ENCODE measurements at regions not wholly inside any gene's neighbourhood (a gene's known extent, or its start where the extent isn't known, plus 50 kb on each side); places are given as distances from the start of the nearest gene placed in this dataset.

- CTCF ChIA-PET: no interaction called here
- no peak for DNase-seq
- peaks cover 7% of the 10 kb centered on the region for H3K27me3 Mint-ChIP-seq (ENCODE audit: low read depth)
- no peaks in the 10 kb centered on the region for H3K36me3 Mint-ChIP-seq (ENCODE audit: low read depth)
- intact Hi-C loops (cut with micrococcal nuclease): no loop called here
- H3K4me3 Mint-ChIP-seq: no peak overlapping the region
- no peaks in the 10 kb centered on the region for H3K9me3 Mint-ChIP-seq
- H3K27ac Mint-ChIP-seq: no peak overlapping the region
- no peaks in the 10 kb centered on the region for H3K4me1 Mint-ChIP-seq (ENCODE audit: low read depth)
Observed at GRCh38 chr13:76552807-76553206, 333.4 kb downstream of the KCTD12 start.

- Mint-ChIP-seq H3K4me3 (no peak overlapping the region), H3K9me3 (no peaks in the 10 kb centered on the region), H3K36me3 (ENCODE audit: low read depth) (no peaks in the 10 kb centered on the region), H3K27me3 (ENCODE audit: low read depth) (peaks cover 7% of the 10 kb centered on the region), H3K27ac (no peak overlapping the region), H3K4me1 (ENCODE audit: low read depth) (no peaks in the 10 kb centered on the region)
- intact Hi-C loops (cut with micrococcal nuclease): no loop called here
- DNase-seq: no peak
- CTCF ChIA-PET: no interaction called here
Observed at GRCh38 chr13:76552041-76552772, 334.0 kb downstream of the KCTD12 start.

GRCh38 chr13:76542176-76542575 is 344.0 kb downstream of the KCTD12 start:
- CTCF ChIA-PET: no interaction called here
- intact Hi-C loops (cut with micrococcal nuclease): no loop called here
- H3K9me3 Mint-ChIP-seq: no peaks in the 10 kb centered on the region

GRCh38 chr13:76538004-76538403 is 348.2 kb downstream of the KCTD12 start:
- Mint-ChIP-seq H3K4me1 (ENCODE audit: low read depth) (no peaks in the 10 kb centered on the region), H3K27ac (no peak overlapping the region), H3K9me3 (no peaks in the 10 kb centered on the region), H3K4me3 (no peak overlapping the region), H3K27me3 (ENCODE audit: low read depth) (peaks cover 7% of the 10 kb centered on the region), H3K36me3 (ENCODE audit: low read depth) (no peaks in the 10 kb centered on the region)
- intact Hi-C loops (cut with micrococcal nuclease): no loop called here
- DNase-seq: no peak
- CTCF ChIA-PET: no interaction called here

More at GRCh38 chr13:76542176-76542575, 344.0 kb downstream of the KCTD12 start:
- no peaks in the 10 kb centered on the region for H3K4me1 Mint-ChIP-seq (ENCODE audit: low read depth)
- peaks cover 2% of the 10 kb centered on the region for H3K27me3 Mint-ChIP-seq (ENCODE audit: low read depth)
- no peaks in the 10 kb centered on the region for H3K36me3 Mint-ChIP-seq (ENCODE audit: low read depth)
- DNase-seq: no peak
- H3K4me3 Mint-ChIP-seq: no peak overlapping the region
- no peak overlapping the region for H3K27ac Mint-ChIP-seq

- H3K27ac Mint-ChIP-seq: no peak overlapping the region
- intact Hi-C loops (cut with micrococcal nuclease): no loop called here
- DNase-seq: no peak
- CTCF ChIA-PET: no interaction called here
- H3K9me3 Mint-ChIP-seq: no peaks in the 10 kb centered on the region
- no peaks in the 10 kb centered on the region for H3K36me3 Mint-ChIP-seq (ENCODE audit: low read depth)
- no peak overlapping the region for H3K4me3 Mint-ChIP-seq
- peaks cover 10% of the 10 kb centered on the region for H3K27me3 Mint-ChIP-seq (ENCODE audit: low read depth)
- no peaks in the 10 kb centered on the region for H3K4me1 Mint-ChIP-seq (ENCODE audit: low read depth)
Observed at GRCh38 chr13:76533251-76533650, 353.0 kb downstream of the KCTD12 start.

- Mint-ChIP-seq H3K9me3 (no peaks in the 10 kb centered on the region), H3K4me1 (ENCODE audit: low read depth) (no peaks in the 10 kb centered on the region), H3K27me3 (ENCODE audit: low read depth) (peaks cover 5% of the 10 kb centered on the region), H3K36me3 (ENCODE audit: low read depth) (no peaks in the 10 kb centered on the region), H3K4me3 (no peak overlapping the region), H3K27ac (no peak overlapping the region)
- intact Hi-C loops (cut with micrococcal nuclease): no loop called here
- no peak for DNase-seq
- CTCF ChIA-PET: interaction anchor here (0.6 kb wide), 1 partner anchor 73 kb away, joined by 3 read pairs; no protein-coding TSS in a partner anchor
Observed at GRCh38 chr13:76527041-76527440, 359.2 kb downstream of the KCTD12 start.

- no peaks in the 10 kb centered on the region for H3K9me3 Mint-ChIP-seq
Observed at GRCh38 chr13:76523740-76524340, 362.4 kb downstream of the KCTD12 start.

GRCh38 chr13:76522083-76522755 is 364.0 kb downstream of the KCTD12 start:
- intact Hi-C loops (cut with micrococcal nuclease): no loop called here
- CTCF ChIA-PET: interaction anchor here (0.6 kb wide), 2 partner anchors 46 to 1036 kb away, joined by 3 to 4 read pairs; no protein-coding TSS in a partner anchor
- no peaks in the 10 kb centered on the region for H3K4me1 Mint-ChIP-seq (ENCODE audit: low read depth)

More at GRCh38 chr13:76523740-76524340, 362.4 kb downstream of the KCTD12 start:
- intact Hi-C loops (cut with micrococcal nuclease): no loop called here
- no peak overlapping the region for H3K4me3 Mint-ChIP-seq
- H3K4me1 Mint-ChIP-seq (ENCODE audit: low read depth): no peaks in the 10 kb centered on the region
- H3K36me3 Mint-ChIP-seq (ENCODE audit: low read depth): no peaks in the 10 kb centered on the region
- CTCF ChIA-PET: no interaction called here
- no peak for DNase-seq
- H3K27ac Mint-ChIP-seq: no peak overlapping the region
- peaks cover 3% of the 10 kb centered on the region for H3K27me3 Mint-ChIP-seq (ENCODE audit: low read depth)

GRCh38 chr13:76519685-76520084 is 366.5 kb downstream of the KCTD12 start:
- intact Hi-C loops (cut with micrococcal nuclease): no loop called here
- Mint-ChIP-seq H3K36me3 (ENCODE audit: low read depth) (no peaks in the 10 kb centered on the region), H3K4me3 (no peak overlapping the region), H3K4me1 (ENCODE audit: low read depth) (no peaks in the 10 kb centered on the region), H3K9me3 (no peaks in the 10 kb centered on the region), H3K27ac (no peak overlapping the region), H3K27me3 (ENCODE audit: low read depth) (peaks cover 11% of the 10 kb centered on the region)
- CTCF ChIA-PET: no interaction called here
- no peak for DNase-seq

More at GRCh38 chr13:76522083-76522755, 364.0 kb downstream of the KCTD12 start:
- H3K27ac Mint-ChIP-seq: peak overlapping the region; percentile 13
- no peaks in the 10 kb centered on the region for H3K36me3 Mint-ChIP-seq (ENCODE audit: low read depth)
- no peak for DNase-seq
- no peaks in the 10 kb centered on the region for H3K9me3 Mint-ChIP-seq
- H3K4me3 Mint-ChIP-seq: no peak overlapping the region
- H3K27me3 Mint-ChIP-seq (ENCODE audit: low read depth): no peaks in the 10 kb centered on the region

GRCh38 chr13:76516586-76516985 is 369.6 kb downstream of the KCTD12 start:
- CTCF ChIA-PET: no interaction called here
- Mint-ChIP-seq H3K4me1 (ENCODE audit: low read depth) (no peaks in the 10 kb centered on the region), H3K36me3 (ENCODE audit: low read depth) (no peaks in the 10 kb centered on the region), H3K4me3 (no peak overlapping the region), H3K27me3 (ENCODE audit: low read depth) (peaks cover 14% of the 10 kb centered on the region), H3K9me3 (no peaks in the 10 kb centered on the region), H3K27ac (no peak overlapping the region)
- intact Hi-C loops (cut with micrococcal nuclease): no loop called here
- no peak for DNase-seq

GRCh38 chr13:76516013-76516412 is 370.2 kb downstream of the KCTD12 start:
- peaks cover 14% of the 10 kb centered on the region for H3K27me3 Mint-ChIP-seq (ENCODE audit: low read depth)

GRCh38 chr13:76512721-76513145 is 373.5 kb downstream of the KCTD12 start:
- H3K9me3 Mint-ChIP-seq: no peaks in the 10 kb centered on the region
- intact Hi-C loops (cut with micrococcal nuclease): no loop called here

More at GRCh38 chr13:76516013-76516412, 370.2 kb downstream of the KCTD12 start:
- H3K4me3 Mint-ChIP-seq: no peak overlapping the region
- H3K36me3 Mint-ChIP-seq (ENCODE audit: low read depth): no peaks in the 10 kb centered on the region
- H3K4me1 Mint-ChIP-seq (ENCODE audit: low read depth): no peaks in the 10 kb centered on the region
- intact Hi-C loops (cut with micrococcal nuclease): no loop called here
- CTCF ChIA-PET: no interaction called here
- no peaks in the 10 kb centered on the region for H3K9me3 Mint-ChIP-seq
- H3K27ac Mint-ChIP-seq: no peak overlapping the region
- DNase-seq: no peak

More at GRCh38 chr13:76512721-76513145, 373.5 kb downstream of the KCTD12 start:
- peaks cover 14% of the 10 kb centered on the region for H3K27me3 Mint-ChIP-seq (ENCODE audit: low read depth)
- H3K36me3 Mint-ChIP-seq (ENCODE audit: low read depth): no peaks in the 10 kb centered on the region
- H3K4me1 Mint-ChIP-seq (ENCODE audit: low read depth): no peaks in the 10 kb centered on the region
- CTCF ChIA-PET: interaction anchor here (0.7 kb wide), 1 partner anchor 425 kb away, joined by 3 read pairs; no protein-coding TSS in a partner anchor
- H3K27ac Mint-ChIP-seq: no peak overlapping the region
- no peak for DNase-seq
- H3K4me3 Mint-ChIP-seq: no peak overlapping the region
